GM12878 (cell line): ENCODE measurements at regions not wholly inside any gene's neighbourhood (a gene's known extent, or its start where the extent isn't known, plus 50 kb on each side); places are given as distances from the start of the nearest gene placed in this dataset.

Experiments used
- ATAC-seq: fragments of 200-7000 bp; cut with Tn5 transposase; 3 replicates; pipeline ENCODE4 v1.9.1; 2020; ENCODE audit warnings: mild to moderate bottlenecking, moderate library complexity
- BruUV-seq: library from RNA; stranded (reverse); fragments of 400-500 nt; replicated peaks from 2 replicates; lab custom pipeline; 2021; lab: Mats Ljungman, UMichigan
- CTCF ChIA-PET: fragments of 300-600 bp; sonication (Branson Sonifier 250); formaldehyde crosslinking; extraction: SDS; loops from one replicate; lab custom pipeline; 2021; ENCODE audit warnings: inconsistent platforms; lab: Yijun Ruan, JAX
- POLR2A ChIA-PET: fragments of 350-600 bp; formaldehyde crosslinking; extraction: SDS; loops from one replicate; lab custom pipeline; 2021; ENCODE audit warnings: inconsistent platforms; lab: Charles Lee
- RAD21 ChIA-PET: fragments of 300-600 bp; sonication (Branson Sonifier 250); formaldehyde crosslinking; loops from one replicate; lab custom pipeline; 2023; ENCODE audit warnings: antibody characterized with exemption; ENCODE audit not compliant: unreplicated experiment; lab: Charles Lee
- SMC1A ChIA-PET: fragments of 300-600 bp; sonication (Branson Sonifier 250); formaldehyde crosslinking; loops from one replicate; lab custom pipeline; 2023; ENCODE audit not compliant: unreplicated experiment, uncharacterized antibody; lab: Charles Lee
- DNase-seq: peaks from one replicate; pipeline ENCODE4 v3.0.0-alpha.2; 2011; ENCODE audit warnings: low read depth, low spot score
- FAIRE-seq: peaks from 3 replicates; lab custom pipeline; 2011; peaks lifted over from hg19 to GRCh38; lab: Jason Lieb, UNC
- H2AFZ ChIP-seq: 2 replicates; pipeline ENCODE4 v1.6.0; 2011; ENCODE audit warnings: low read depth, low read length, control low read depth; ENCODE audit not compliant: control insufficient read depth
- H3K27ac ChIP-seq: 2 replicates; pipeline ENCODE4 v1.5.1; 2011; ENCODE audit warnings: control low read depth; ENCODE audit not compliant: control insufficient read depth, insufficient read depth
- H3K27me3 ChIP-seq, 2 experiments: replicated peaks in 1 of 2; 2 replicates each; pipeline versions ENCODE4 v1.6.0 to v1.6.1; 2011; ENCODE audit warnings: low read length in 1 of 2; ENCODE audit not compliant: control insufficient read depth in 2 of 2, insufficient read depth in 2 of 2
- H3K36me3 ChIP-seq, 2 experiments: 2 replicates each; pipeline ENCODE4 v1.5.1; 2011; ENCODE audit warnings: low read length in 1 of 2; ENCODE audit not compliant: control insufficient read depth in 2 of 2, insufficient read depth in 2 of 2
- H3K4me1 ChIP-seq: 2 replicates; pipeline ENCODE4 v1.6.1; 2011; ENCODE audit warnings: mild to moderate bottlenecking, low read length, moderate library complexity, mixed read lengths; ENCODE audit not compliant: control insufficient read depth, insufficient read depth
- H3K4me2 ChIP-seq: 2 replicates; pipeline ENCODE4 v1.6.0; 2011; ENCODE audit warnings: control low read depth; ENCODE audit not compliant: control insufficient read depth, insufficient read depth
- H3K4me3 ChIP-seq: fragments of 200-600 bp; sonication (generic); 2 replicates; pipeline ENCODE4 v1.5.1; 2016
- H3K79me2 ChIP-seq: 2 replicates; pipeline ENCODE4 v1.6.0; 2011; ENCODE audit warnings: low read length; ENCODE audit not compliant: control insufficient read depth, insufficient read depth
- H3K9ac ChIP-seq: 2 replicates; pipeline ENCODE4 v1.8.0; 2011; ENCODE audit warnings: low read length, control low read depth, mixed read lengths; ENCODE audit not compliant: control insufficient read depth, insufficient read depth
- H3K9me3 ChIP-seq: replicated peaks from 3 replicates; pipeline ENCODE4 v1.5.1; 2011; ENCODE audit warnings: mild to moderate bottlenecking, low read length; ENCODE audit not compliant: control insufficient read depth, insufficient read depth
- H4K20me1 ChIP-seq: 2 replicates; pipeline ENCODE4 v1.6.0; 2011; ENCODE audit not compliant: control insufficient read depth, insufficient read depth
- CBX5 ChIP-seq: sonication (generic); IDR thresholded peaks from 2 replicates; pipeline ENCODE4 v1.6.1; 2016; ENCODE audit warnings: low read depth, moderate library complexity, mild to moderate bottlenecking, inconsistent platforms
- ESRRA ChIP-seq: IDR thresholded peaks from 2 replicates; pipeline ENCODE4 v1.6.1; 2012; ENCODE audit warnings: mild to moderate bottlenecking, low read length, improper control_type of control experiment
- EZH2 ChIP-seq: IDR thresholded peaks from 2 replicates; pipeline ENCODE4 v1.6.1; 2012; ENCODE audit warnings: low read depth, mild to moderate bottlenecking, control low read depth, inconsistent platforms, low read length, borderline replicate concordance; ENCODE audit not compliant: control insufficient read depth
- HDAC2 ChIP-seq: fragments of 200-600 bp; sonication (generic); IDR thresholded peaks from 2 replicates; pipeline ENCODE4 v1.6.1; 2017
- JUNB ChIP-seq: IDR thresholded peaks from 2 replicates; pipeline ENCODE4 v1.6.1; 2016; ENCODE audit warnings: antibody characterized with exemption, mild to moderate bottlenecking
- KAT2A ChIP-seq: conservative IDR thresholded peaks from 2 replicates; pipeline ENCODE4 v1.6.1; 2011; ENCODE audit warnings: low read depth, low read length; ENCODE audit not compliant: control insufficient read depth
- NFYA ChIP-seq: IDR thresholded peaks from 2 replicates; pipeline ENCODE4 v1.6.1; 2011; ENCODE audit warnings: low read depth, mild to moderate bottlenecking, low read length, improper control_type of control experiment, borderline replicate concordance
- PML ChIP-seq: IDR thresholded peaks from 2 replicates; pipeline ENCODE4 v1.6.1; 2012; ENCODE audit warnings: low read length, inconsistent platforms
- SPI1 ChIP-seq: IDR thresholded peaks from 2 replicates; pipeline ENCODE4 v1.6.1; 2011; ENCODE audit warnings: low read depth, mild to moderate bottlenecking, low read length, moderate library complexity, borderline replicate concordance; ENCODE audit not compliant: insufficient read depth
- SREBF2 ChIP-seq: IDR thresholded peaks from 2 replicates; pipeline ENCODE4 v1.6.1; 2012; ENCODE audit warnings: mild to moderate bottlenecking, low read length
- SRF ChIP-seq, 2 experiments: IDR thresholded peaks; 2 replicates each; pipeline ENCODE4 v1.6.1; 2011; ENCODE audit warnings: low read depth in 2 of 2, low read length in 2 of 2, mild to moderate bottlenecking in 1 of 2, moderate library complexity in 1 of 2
- TAF1 ChIP-seq: IDR thresholded peaks from 2 replicates; pipeline ENCODE4 v1.6.1; 2011; ENCODE audit warnings: mild to moderate bottlenecking, low read depth, low read length, borderline replicate concordance
- WGBS: methylation state at CpG from one replicate; pipeline ENCODE4 v1.1.6; 2016; ENCODE audit warnings: low lambda C conversion rate; ENCODE audit not compliant: insufficient replicate concordance, insufficient coverage; ENCODE audit errors: missing lambda C conversion rate; 5-methylcytosine and 5-hydroxymethylcytosine counted together
- in situ Hi-C: fragments of 300-500 bp; cut with MboI; formaldehyde crosslinking; loops from 9 replicates; pipeline ENCODE4 v1.14.3; 2018; ENCODE audit warnings: mixed read lengths
- intact Hi-C: fragments of 100-400 bp; cut with micrococcal nuclease; formaldehyde crosslinking; loops from one replicate; pipeline ENCODE4 v1.14.2; 2022; ENCODE audit not compliant: unreplicated experiment
- TF ChIP-seq, protein P1 (sequence below): fragments of 450-650 bp; IDR thresholded peaks from 2 replicates; pipeline ENCODE4 v1.6.1; 2017; ENCODE audit warnings: mild to moderate bottlenecking, moderate library complexity
- TF ChIP-seq, protein P2 (sequence below): IDR thresholded peaks from 2 replicates; pipeline ENCODE4 v1.6.1; 2011; ENCODE audit warnings: borderline replicate concordance, low read depth, mild to moderate bottlenecking, moderate library complexity, low read length; ENCODE audit not compliant: insufficient read depth, poor library complexity, severe bottlenecking

DNA sequence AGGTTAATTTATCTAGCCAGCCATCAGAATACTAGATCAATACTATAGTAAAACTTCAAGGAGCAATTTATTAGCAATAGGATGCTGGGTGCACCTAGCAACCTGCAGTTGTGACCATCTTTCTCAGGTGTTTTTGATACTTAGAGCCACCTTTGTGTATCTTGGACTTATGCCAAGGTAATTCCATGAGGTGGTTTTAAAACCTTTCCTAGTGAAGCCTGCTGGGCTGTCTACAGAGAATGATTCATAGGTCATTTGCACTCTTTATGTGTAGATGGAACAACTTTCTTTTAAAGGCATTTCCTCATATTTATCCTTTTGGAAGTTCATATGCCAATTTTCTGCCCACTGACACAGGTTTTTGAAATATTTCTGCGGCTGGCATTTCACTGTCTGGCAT, 1030.1 kb upstream of the POU3F3 start:
- no peak overlapping the region for H2AFZ ChIP-seq
- FAIRE-seq (no peak), DNase-seq (no peak), ATAC-seq (no peak)
- CTCF ChIA-PET, result no interaction called here
- TF ChIP-seq TAF1 (no peak), JUNB (no peak), SRF (IDR thresholded peaks at IDR 0.05; ENCODE audit: low read depth in 2 of 2, low read length in 2 of 2) (no peak), EZH2 (no peak), HDAC2 (no peak), KAT2A (no peak), SREBF2 (no peak), PML (no peak), SPI1 (no peak), NFYA (no peak), CBX5 (no peak), ESRRA (no peak)
- TF ChIP-seq, protein P1, sequence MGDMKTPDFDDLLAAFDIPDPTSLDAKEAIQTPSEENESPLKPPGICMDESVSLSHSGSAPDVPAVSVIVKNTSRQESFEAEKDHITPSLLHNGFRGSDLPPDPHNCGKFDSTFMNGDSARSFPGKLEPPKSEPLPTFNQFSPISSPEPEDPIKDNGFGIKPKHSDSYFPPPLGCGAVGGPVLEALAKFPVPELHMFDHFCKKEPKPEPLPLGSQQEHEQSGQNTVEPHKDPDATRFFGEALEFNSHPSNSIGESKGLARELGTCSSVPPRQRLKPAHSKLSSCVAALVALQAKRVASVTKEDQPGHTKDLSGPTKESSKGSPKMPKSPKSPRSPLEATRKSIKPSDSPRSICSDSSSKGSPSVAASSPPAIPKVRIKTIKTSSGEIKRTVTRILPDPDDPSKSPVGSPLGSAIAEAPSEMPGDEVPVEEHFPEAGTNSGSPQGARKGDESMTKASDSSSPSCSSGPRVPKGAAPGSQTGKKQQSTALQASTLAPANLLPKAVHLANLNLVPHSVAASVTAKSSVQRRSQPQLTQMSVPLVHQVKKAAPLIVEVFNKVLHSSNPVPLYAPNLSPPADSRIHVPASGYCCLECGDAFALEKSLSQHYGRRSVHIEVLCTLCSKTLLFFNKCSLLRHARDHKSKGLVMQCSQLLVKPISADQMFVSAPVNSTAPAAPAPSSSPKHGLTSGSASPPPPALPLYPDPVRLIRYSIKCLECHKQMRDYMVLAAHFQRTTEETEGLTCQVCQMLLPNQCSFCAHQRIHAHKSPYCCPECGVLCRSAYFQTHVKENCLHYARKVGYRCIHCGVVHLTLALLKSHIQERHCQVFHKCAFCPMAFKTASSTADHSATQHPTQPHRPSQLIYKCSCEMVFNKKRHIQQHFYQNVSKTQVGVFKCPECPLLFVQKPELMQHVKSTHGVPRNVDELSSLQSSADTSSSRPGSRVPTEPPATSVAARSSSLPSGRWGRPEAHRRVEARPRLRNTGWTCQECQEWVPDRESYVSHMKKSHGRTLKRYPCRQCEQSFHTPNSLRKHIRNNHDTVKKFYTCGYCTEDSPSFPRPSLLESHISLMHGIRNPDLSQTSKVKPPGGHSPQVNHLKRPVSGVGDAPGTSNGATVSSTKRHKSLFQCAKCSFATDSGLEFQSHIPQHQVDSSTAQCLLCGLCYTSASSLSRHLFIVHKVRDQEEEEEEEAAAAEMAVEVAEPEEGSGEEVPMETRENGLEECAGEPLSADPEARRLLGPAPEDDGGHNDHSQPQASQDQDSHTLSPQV, result no peak
- TF ChIP-seq, protein P2, sequence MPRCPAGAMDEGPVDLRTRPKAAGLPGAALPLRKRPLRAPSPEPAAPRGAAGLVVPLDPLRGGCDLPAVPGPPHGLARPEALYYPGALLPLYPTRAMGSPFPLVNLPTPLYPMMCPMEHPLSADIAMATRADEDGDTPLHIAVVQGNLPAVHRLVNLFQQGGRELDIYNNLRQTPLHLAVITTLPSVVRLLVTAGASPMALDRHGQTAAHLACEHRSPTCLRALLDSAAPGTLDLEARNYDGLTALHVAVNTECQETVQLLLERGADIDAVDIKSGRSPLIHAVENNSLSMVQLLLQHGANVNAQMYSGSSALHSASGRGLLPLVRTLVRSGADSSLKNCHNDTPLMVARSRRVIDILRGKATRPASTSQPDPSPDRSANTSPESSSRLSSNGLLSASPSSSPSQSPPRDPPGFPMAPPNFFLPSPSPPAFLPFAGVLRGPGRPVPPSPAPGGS, result no peak
- no peaks in the 10 kb centered on the region for H3K4me1 ChIP-seq
- in situ Hi-C loops (no loop called here), intact Hi-C loops (no loop called here)
- RAD21 ChIA-PET, result no interaction called here
- WGBS, result 0% methylated on average over 1 of the region's 1 CpG
- H3K79me2 ChIP-seq, result no peaks in the 10 kb centered on the region
- no TSS peak for BruUV-seq
- H4K20me1 ChIP-seq, result no peaks in the 10 kb centered on the region
- no peak overlapping the region for H3K27ac ChIP-seq
- H3K9me3 ChIP-seq, result no peaks in the 10 kb centered on the region
- no peak overlapping the region for H3K4me3 ChIP-seq
- no peak overlapping the region for H3K9ac ChIP-seq
- no peak overlapping the region for H3K4me2 ChIP-seq
- POLR2A ChIA-PET, result no interaction called here
- no peaks in the 10 kb centered on the region for H3K36me3 ChIP-seq
- SMC1A ChIA-PET, result no interaction called here
- no peaks in the 10 kb centered on the region for H3K27me3 ChIP-seq
